Neural crest cell (in vitro differentiated cells): ENCODE measurements at regions not wholly inside any gene's neighbourhood (a gene's known extent, or its start where the extent isn't known, plus 50 kb on each side); places are given as distances from the start of the nearest gene placed in this dataset.

Experiments used
- DNase-seq: peaks from one replicate; pipeline ENCODE4 v3.0.0; 2021; ENCODE audit warnings: low read depth, mixed read lengths, low spot score
- H3K27ac Mint-ChIP-seq: one replicate; pipeline ENCODE4 v1.8.0; 2021; ENCODE audit warnings: mild to moderate bottlenecking, mixed read lengths; ENCODE audit not compliant: unreplicated experiment
- H3K27me3 Mint-ChIP-seq: 2 replicates; pipeline ENCODE4 v1.8.0; 2021; ENCODE audit warnings: low read depth, mild to moderate bottlenecking, mixed read lengths
- H3K36me3 Mint-ChIP-seq: 2 replicates; pipeline ENCODE4 v1.8.0; 2021; ENCODE audit warnings: low read depth, mild to moderate bottlenecking, mixed read lengths
- H3K4me1 Mint-ChIP-seq: 2 replicates; pipeline ENCODE4 v1.8.0; 2021; ENCODE audit warnings: mixed read lengths
- H3K4me3 Mint-ChIP-seq: one replicate; pipeline ENCODE4 v1.8.0; 2021; ENCODE audit warnings: mild to moderate bottlenecking, mixed read lengths
- H3K9me3 Mint-ChIP-seq: 2 replicates; pipeline ENCODE4 v1.8.0; 2021; ENCODE audit warnings: mixed read lengths
- TF ChIP-seq, protein P1 (sequence below): fragments of 200-600 bp; sonication (generic); conservative IDR thresholded peaks from 2 replicates; pipeline ENCODE4 v1.5.0; 2021; ENCODE audit warnings: antibody characterized with exemption, mild to moderate bottlenecking

DNA sequence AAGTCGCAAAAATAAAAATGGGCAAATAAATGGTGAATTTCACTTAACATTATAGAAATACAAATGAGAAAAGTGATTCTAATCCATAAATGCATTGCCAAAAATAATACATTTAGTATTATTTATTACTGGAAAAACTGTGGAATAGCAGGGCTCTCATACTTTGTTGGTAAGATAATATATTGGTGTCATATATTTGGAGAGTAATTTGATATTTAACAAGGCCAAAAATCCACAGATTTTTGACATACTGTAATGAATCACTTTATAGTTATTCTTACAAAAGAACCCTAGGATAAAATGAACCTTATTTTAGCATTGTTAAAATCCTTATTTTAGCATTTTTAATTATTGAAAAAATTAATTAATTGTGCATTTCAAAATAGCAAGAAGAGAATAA is 397.2 kb upstream of the DAB2 start:
- DNase-seq: no peak
- Mint-ChIP-seq H3K4me1 (no peaks in the 10 kb centered on the region), H3K9me3 (no peaks in the 10 kb centered on the region), H3K27ac (no peak overlapping the region), H3K27me3 (no peaks in the 10 kb centered on the region), H3K4me3 (no peak overlapping the region), H3K36me3 (no peaks in the 10 kb centered on the region)
- TF ChIP-seq, protein P1, sequence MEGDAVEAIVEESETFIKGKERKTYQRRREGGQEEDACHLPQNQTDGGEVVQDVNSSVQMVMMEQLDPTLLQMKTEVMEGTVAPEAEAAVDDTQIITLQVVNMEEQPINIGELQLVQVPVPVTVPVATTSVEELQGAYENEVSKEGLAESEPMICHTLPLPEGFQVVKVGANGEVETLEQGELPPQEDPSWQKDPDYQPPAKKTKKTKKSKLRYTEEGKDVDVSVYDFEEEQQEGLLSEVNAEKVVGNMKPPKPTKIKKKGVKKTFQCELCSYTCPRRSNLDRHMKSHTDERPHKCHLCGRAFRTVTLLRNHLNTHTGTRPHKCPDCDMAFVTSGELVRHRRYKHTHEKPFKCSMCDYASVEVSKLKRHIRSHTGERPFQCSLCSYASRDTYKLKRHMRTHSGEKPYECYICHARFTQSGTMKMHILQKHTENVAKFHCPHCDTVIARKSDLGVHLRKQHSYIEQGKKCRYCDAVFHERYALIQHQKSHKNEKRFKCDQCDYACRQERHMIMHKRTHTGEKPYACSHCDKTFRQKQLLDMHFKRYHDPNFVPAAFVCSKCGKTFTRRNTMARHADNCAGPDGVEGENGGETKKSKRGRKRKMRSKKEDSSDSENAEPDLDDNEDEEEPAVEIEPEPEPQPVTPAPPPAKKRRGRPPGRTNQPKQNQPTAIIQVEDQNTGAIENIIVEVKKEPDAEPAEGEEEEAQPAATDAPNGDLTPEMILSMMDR: no peak

DNA sequence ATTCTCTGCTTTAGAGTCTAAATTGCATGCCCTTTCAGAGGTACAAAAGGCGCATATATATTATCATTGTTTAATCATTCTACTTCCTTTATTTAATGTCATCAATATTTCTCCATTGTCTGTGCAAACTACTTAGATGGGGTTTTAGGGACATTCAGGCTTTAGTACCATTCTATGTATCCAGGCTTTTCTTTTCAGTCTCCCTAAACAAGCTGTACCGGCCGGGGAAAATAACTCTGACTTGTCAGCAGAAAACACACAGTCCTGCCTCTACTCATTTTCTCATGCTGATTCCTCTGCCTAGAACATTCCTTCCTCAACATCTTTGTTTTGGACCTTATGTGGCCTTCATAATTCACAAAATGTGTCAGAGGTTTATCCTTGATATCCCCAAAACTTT is 392.1 kb upstream of the DAB2 start:
- Mint-ChIP-seq H3K27ac (no peak overlapping the region), H3K9me3 (no peaks in the 10 kb centered on the region), H3K4me3 (no peak overlapping the region), H3K36me3 (no peaks in the 10 kb centered on the region), H3K4me1 (peaks cover 9% of the 10 kb centered on the region), H3K27me3 (no peaks in the 10 kb centered on the region)
- DNase-seq: no peak
- TF ChIP-seq, protein P1: no peak

DNA sequence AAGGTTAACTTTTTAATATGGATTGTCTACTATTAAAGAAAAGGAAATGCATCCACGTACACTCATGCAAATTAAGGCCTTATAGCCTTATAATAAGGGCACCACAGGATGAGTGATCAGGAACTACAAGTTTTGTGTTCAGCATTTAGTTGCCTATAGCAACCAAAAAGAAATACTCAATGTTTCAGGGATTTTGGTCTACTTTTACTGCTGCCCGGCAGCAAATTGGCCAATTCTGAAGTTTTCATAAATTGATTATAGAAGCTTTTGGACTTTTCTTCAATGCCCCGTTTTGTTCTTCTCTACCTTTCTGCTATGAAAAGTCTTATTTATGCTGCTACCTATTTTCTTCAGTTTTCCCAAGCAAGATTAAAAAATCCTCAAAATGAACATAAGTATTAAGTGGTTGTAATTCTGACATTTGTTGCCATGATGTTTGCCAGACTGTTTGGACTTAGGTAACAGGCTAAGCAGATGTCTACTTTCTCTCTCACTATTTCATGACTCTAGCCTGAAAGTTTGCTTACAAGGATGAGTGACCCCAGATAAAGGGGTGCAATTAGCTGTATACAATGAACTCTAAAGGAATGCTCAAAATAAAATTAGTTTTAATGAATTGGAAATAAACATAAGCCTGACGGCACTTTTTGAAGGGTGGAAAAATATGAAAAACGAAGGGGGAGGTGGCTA is 391.5 kb upstream of the DAB2 start:
- Mint-ChIP-seq H3K36me3 (no peaks in the 10 kb centered on the region), H3K27ac (no peak overlapping the region), H3K27me3 (no peaks in the 10 kb centered on the region), H3K9me3 (no peaks in the 10 kb centered on the region), H3K4me3 (no peak overlapping the region), H3K4me1 (peaks cover 9% of the 10 kb centered on the region)
- DNase-seq: no peak
- TF ChIP-seq, protein P1: no peak

DNA sequence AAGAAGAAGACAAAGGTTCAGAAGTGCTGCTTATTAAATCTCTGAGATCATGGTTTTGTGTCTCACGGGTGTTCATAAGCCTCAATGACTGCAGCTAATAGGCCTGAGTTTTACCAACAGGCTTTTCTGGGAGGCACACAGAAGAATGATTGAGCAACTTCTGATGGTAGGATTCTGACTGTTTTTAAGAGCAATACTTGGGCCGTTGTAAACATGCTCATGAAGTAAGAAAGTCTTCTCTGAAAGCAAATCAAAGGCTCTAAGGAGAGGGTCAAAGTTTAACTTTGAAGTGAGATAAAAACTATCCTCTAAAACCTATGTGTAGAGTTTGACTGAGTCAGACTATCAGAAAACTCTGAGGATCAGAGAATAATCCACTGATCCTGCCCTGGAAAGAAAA is 390.9 kb upstream of the DAB2 start:
- DNase-seq: no peak
- Mint-ChIP-seq H3K4me1 (peaks cover 9% of the 10 kb centered on the region), H3K9me3 (no peaks in the 10 kb centered on the region), H3K27me3 (no peaks in the 10 kb centered on the region), H3K36me3 (no peaks in the 10 kb centered on the region), H3K4me3 (no peak overlapping the region), H3K27ac (no peak overlapping the region)
- TF ChIP-seq, protein P1: no peak

DNA sequence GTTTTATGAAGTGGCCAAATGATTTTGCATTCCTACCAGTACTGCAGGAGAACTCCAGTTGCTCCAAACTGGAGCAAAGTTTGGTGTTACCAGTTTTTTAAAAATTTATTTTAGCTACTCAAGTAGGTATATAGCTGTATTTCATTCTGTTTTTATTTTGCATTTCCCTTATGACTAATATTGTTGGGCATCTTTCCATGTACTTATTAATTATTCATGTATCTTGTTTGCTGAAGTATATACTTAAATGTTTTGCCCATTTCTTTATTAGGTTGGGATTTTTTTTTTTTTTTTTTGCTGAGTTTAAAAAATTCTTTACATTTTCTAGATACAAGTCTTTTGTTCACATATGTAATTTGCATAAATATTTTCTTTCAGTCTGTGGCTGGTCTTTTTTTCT is 386.6 kb upstream of the DAB2 start:
- DNase-seq: no peak
- H3K4me1 Mint-ChIP-seq: peaks cover 7% of the 10 kb centered on the region
- no peak overlapping the region for H3K4me3 Mint-ChIP-seq
- no peaks in the 10 kb centered on the region for H3K36me3 Mint-ChIP-seq
- no peak overlapping the region for H3K27ac Mint-ChIP-seq
- no peaks in the 10 kb centered on the region for H3K9me3 Mint-ChIP-seq
- no peaks in the 10 kb centered on the region for H3K27me3 Mint-ChIP-seq
- TF ChIP-seq, protein P1: no peak

DNA sequence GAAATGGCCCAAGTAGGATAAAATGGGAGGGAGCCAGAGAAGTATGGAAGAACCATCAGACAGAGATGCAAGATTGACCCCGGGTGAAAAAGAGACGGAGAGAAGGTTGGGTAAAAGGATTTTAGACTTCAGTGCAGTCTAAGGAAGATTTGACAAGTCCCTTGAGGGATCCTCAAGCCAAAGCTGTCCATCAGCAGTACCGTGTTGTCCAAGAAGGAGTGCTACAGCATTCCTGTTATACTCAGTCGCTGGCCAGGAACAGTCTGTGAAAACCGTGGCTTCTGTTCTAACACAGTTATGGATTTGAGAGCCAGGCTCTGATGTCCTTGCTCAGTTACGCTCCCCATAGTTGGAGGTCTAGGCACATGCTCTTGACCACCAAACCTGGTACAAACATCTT is 383.9 kb upstream of the DAB2 start:
- Mint-ChIP-seq H3K27me3 (no peaks in the 10 kb centered on the region), H3K27ac (no peak overlapping the region), H3K36me3 (no peaks in the 10 kb centered on the region), H3K4me1 (no peaks in the 10 kb centered on the region), H3K9me3 (peaks cover 3% of the 10 kb centered on the region), H3K4me3 (no peak overlapping the region)
- no peak for DNase-seq
- TF ChIP-seq, protein P1: no peak
